PC-9 (cell line): ENCODE measurements at regions not wholly inside any gene's neighbourhood (a gene's known extent, or its start where the extent isn't known, plus 50 kb on each side); places are given as distances from the start of the nearest gene placed in this dataset.

Source experiments
- BruUV-seq: library from RNA; stranded (reverse); fragments of 400-500 nt; replicated peaks from 2 replicates; lab custom pipeline; 2021; lab: Mats Ljungman, UMichigan
- CTCF ChIA-PET: fragments of 300-600 bp; sonication (Branson Sonifier 250); formaldehyde crosslinking; loops from one replicate; lab custom pipeline; 2022; ENCODE audit warnings: antibody characterized with exemption; lab: Charles Lee
- POLR2A ChIA-PET: fragments of 300-600 bp; sonication (Branson Sonifier 250); formaldehyde crosslinking; loops from one replicate; lab custom pipeline; 2022; ENCODE audit warnings: antibody characterized with exemption; ENCODE audit not compliant: unreplicated experiment; lab: Charles Lee
- DNase-seq, 2 experiments: peaks; one replicate each; pipeline versions ENCODE4 v3.0.0 to v3.0.0-alpha.2; 2015 to 2022; ENCODE audit warnings: mixed read lengths in 1 of 2
- H2AFZ ChIP-seq: fragments of 200-600 bp; sonication (generic); 2 replicates; pipeline ENCODE4 v1.8.1; 2017; ENCODE audit warnings: antibody characterized with exemption
- H3F3A ChIP-seq: fragments of 200-600 bp; sonication (generic); 2 replicates; pipeline ENCODE4 v1.8.1; 2017; ENCODE audit warnings: antibody characterized with exemption, mild to moderate bottlenecking, low read depth; ENCODE audit not compliant: insufficient read depth
- H3K27ac ChIP-seq: fragments of 200-600 bp; sonication (generic); 2 replicates; pipeline ENCODE4 v1.6.1; 2016; ENCODE audit warnings: mixed run types
- H3K27me3 ChIP-seq: fragments of 200-600 bp; sonication (generic); 2 replicates; pipeline ENCODE4 v1.6.1; 2016; ENCODE audit warnings: low read depth, mixed run types; ENCODE audit not compliant: insufficient read depth
- H3K36me3 ChIP-seq: fragments of 200-600 bp; sonication (generic); 2 replicates; pipeline ENCODE4 v1.6.1; 2016; ENCODE audit warnings: low read depth, mixed run types
- H3K4me1 ChIP-seq: fragments of 200-600 bp; sonication (generic); replicated peaks from 2 replicates; pipeline ENCODE4 v1.6.1; 2016; ENCODE audit warnings: mixed run types; ENCODE audit not compliant: insufficient read depth
- H3K4me2 ChIP-seq: fragments of 200-600 bp; sonication (generic); 2 replicates; pipeline ENCODE4 v1.6.1; 2017; ENCODE audit warnings: mixed run types
- H3K4me3 ChIP-seq: fragments of 200-600 bp; sonication (generic); 2 replicates; pipeline ENCODE4 v1.6.1; 2016; ENCODE audit warnings: mixed run types
- H3K79me2 ChIP-seq: fragments of 200-600 bp; sonication (generic); 2 replicates; pipeline ENCODE4 v1.6.1; 2017; ENCODE audit warnings: low read depth, mixed run types
- H3K9me2 ChIP-seq: fragments of 200-600 bp; sonication (generic); 2 replicates; pipeline ENCODE4 v1.8.1; 2017; ENCODE audit warnings: mild to moderate bottlenecking; ENCODE audit not compliant: insufficient read depth
- H3K9me3 ChIP-seq: fragments of 200-600 bp; sonication (generic); 2 replicates; pipeline ENCODE4 v1.8.1; 2016; ENCODE audit warnings: low read depth; ENCODE audit not compliant: insufficient read depth
- H4K20me1 ChIP-seq: fragments of 200-600 bp; sonication (generic); 2 replicates; pipeline ENCODE4 v1.8.1; 2017; ENCODE audit not compliant: insufficient read depth
- EZH2 ChIP-seq: fragments of 200-600 bp; sonication (generic); IDR thresholded peaks from 2 replicates; pipeline ENCODE4 v1.8.0; 2017; ENCODE audit warnings: antibody characterized with exemption, low read depth
- intact Hi-C: fragments of 100-400 bp; cut with micrococcal nuclease; formaldehyde crosslinking; loops from one replicate; pipeline ENCODE4 v1.10.0; 2022; ENCODE audit not compliant: unreplicated experiment
- TF ChIP-seq, protein P1 (sequence below): fragments of 200-600 bp; sonication (generic); conservative IDR thresholded peaks from 2 replicates; pipeline ENCODE4 v1.6.1; 2017; ENCODE audit warnings: mixed run types, antibody characterized with exemption, mild to moderate bottlenecking, moderate library complexity

DNA sequence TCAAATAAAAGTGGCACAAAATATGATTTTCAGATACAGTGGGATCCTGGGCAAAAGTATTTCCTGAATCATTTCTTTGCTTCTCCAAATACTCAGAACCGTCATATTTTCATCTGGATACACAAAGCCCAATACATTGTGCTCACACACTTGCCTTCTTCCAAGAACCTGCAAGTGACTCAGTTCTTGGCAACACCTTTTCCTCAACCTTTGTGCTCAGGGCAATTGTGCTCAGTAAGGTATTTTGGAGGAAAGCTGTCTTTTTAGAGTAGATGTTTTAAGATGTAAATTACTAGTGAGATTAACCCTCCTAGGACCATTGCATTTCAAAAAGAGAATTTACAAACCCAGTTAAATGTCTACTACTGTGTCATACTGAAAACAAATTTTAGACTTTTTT, 233.5 kb downstream of the EFNB2 start:
- ChIA-PET POLR2A (no interaction called here), CTCF (no interaction called here)
- Histone ChIP-seq H3K9me3 (peaks cover 14% of the 10 kb centered on the region), H3K79me2 (no peaks in the 10 kb centered on the region), H3K4me3 (no peak overlapping the region), H3K36me3 (no peaks in the 10 kb centered on the region), H2AFZ (no peak overlapping the region), H3K4me1 (no peaks in the 10 kb centered on the region), H3K9me2 (no peaks in the 10 kb centered on the region), H3K27me3 (no peaks in the 10 kb centered on the region), H3F3A (no peaks in the 10 kb centered on the region), H4K20me1 (no peaks in the 10 kb centered on the region), H3K27ac (no peak overlapping the region), H3K4me2 (no peak overlapping the region)
- DNase-seq: no peak
- no peak for TF ChIP-seq EZH2
- TF ChIP-seq, protein P1, sequence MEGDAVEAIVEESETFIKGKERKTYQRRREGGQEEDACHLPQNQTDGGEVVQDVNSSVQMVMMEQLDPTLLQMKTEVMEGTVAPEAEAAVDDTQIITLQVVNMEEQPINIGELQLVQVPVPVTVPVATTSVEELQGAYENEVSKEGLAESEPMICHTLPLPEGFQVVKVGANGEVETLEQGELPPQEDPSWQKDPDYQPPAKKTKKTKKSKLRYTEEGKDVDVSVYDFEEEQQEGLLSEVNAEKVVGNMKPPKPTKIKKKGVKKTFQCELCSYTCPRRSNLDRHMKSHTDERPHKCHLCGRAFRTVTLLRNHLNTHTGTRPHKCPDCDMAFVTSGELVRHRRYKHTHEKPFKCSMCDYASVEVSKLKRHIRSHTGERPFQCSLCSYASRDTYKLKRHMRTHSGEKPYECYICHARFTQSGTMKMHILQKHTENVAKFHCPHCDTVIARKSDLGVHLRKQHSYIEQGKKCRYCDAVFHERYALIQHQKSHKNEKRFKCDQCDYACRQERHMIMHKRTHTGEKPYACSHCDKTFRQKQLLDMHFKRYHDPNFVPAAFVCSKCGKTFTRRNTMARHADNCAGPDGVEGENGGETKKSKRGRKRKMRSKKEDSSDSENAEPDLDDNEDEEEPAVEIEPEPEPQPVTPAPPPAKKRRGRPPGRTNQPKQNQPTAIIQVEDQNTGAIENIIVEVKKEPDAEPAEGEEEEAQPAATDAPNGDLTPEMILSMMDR: no peak
- intact Hi-C loops: no loop called here
- no TSS peak for BruUV-seq

DNA sequence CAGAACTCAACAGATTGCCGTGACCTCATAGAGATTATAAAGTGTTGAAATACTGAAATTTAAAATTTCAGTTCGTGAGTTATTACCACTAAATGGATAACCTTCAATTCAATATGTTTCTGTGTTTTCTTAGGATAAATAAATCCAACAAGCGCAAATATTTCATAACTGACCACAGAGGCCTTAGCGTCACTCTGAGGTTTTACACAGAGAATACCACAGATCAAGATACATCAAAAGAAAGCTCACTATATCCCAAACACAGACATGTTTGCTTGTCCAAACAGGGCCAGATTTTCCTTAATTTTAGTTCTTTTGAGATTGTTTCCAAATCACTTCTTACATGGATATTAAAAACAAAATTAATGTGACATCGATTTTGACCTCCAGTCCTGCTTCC, 235.8 kb downstream of the EFNB2 start:
- Histone ChIP-seq H3K27ac (no peak overlapping the region), H3K9me3 (peaks cover 11% of the 10 kb centered on the region), H3K36me3 (no peaks in the 10 kb centered on the region), H3K4me2 (no peak overlapping the region), H3K4me3 (no peak overlapping the region), H4K20me1 (no peaks in the 10 kb centered on the region), H3K9me2 (no peaks in the 10 kb centered on the region), H2AFZ (no peak overlapping the region), H3K27me3 (no peaks in the 10 kb centered on the region), H3F3A (no peaks in the 10 kb centered on the region), H3K79me2 (no peaks in the 10 kb centered on the region), H3K4me1 (no peaks in the 10 kb centered on the region)
- TF ChIP-seq, protein P1: no peak
- no peak for TF ChIP-seq EZH2
- ChIA-PET POLR2A (no interaction called here), CTCF (no interaction called here)
- intact Hi-C loops: no loop called here
- no peak for DNase-seq
- no TSS peak for BruUV-seq

DNA sequence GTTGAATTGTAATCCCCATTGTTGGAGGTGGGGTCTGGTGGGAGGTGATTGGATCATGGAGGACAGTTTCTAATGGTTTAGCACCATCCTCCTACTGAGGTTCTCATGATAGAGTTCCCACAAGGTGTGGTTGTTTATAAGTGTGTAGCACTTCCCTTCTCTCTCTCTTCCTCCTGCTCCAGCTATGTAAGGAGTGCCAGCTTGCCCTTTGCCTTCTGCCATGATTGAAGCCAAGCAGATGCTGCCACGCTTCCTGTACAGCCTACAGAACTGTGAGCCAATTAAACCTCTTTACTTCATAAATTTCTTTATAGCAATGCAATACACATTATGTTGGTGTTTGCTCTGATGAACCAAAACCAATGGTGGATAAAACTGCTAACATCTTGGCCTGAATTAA, 238.2 kb downstream of the EFNB2 start:
- no peak overlapping the region for H3K27ac ChIP-seq
- no TSS peak for BruUV-seq
- ChIA-PET CTCF (no interaction called here), POLR2A (no interaction called here)
- no peaks in the 10 kb centered on the region for H4K20me1 ChIP-seq
- H3K4me3 ChIP-seq: no peak overlapping the region
- no peaks in the 10 kb centered on the region for H3K36me3 ChIP-seq
- no peak for TF ChIP-seq EZH2
- TF ChIP-seq, protein P1: no peak
- H3K4me2 ChIP-seq: no peak overlapping the region
- DNase-seq: no peak
- peaks cover 5% of the 10 kb centered on the region for H3K9me3 ChIP-seq
- no peaks in the 10 kb centered on the region for H3K79me2 ChIP-seq
- no peak overlapping the region for H2AFZ ChIP-seq
- H3K4me1 ChIP-seq: no peaks in the 10 kb centered on the region
- H3K27me3 ChIP-seq: no peaks in the 10 kb centered on the region
- H3K9me2 ChIP-seq: no peaks in the 10 kb centered on the region
- intact Hi-C loops: no loop called here
- no peaks in the 10 kb centered on the region for H3F3A ChIP-seq
